HTR-8/SVneo (cell line): ENCODE measurements at regions not wholly inside any gene's neighbourhood (a gene's known extent, or its start where the extent isn't known, plus 50 kb on each side); places are given as distances from the start of the nearest gene placed in this dataset.

ENCODE experiments used
- DNase-seq: peaks from one replicate; pipeline ENCODE4 v3.0.0; 2011; ENCODE audit warnings: low spot score, mixed read lengths; ENCODE audit not compliant: insufficient read length
- FAIRE-seq: peaks from 2 replicates; lab custom pipeline; 2011; peaks lifted over from hg19 to GRCh38; lab: Jason Lieb, UNC

DNA sequence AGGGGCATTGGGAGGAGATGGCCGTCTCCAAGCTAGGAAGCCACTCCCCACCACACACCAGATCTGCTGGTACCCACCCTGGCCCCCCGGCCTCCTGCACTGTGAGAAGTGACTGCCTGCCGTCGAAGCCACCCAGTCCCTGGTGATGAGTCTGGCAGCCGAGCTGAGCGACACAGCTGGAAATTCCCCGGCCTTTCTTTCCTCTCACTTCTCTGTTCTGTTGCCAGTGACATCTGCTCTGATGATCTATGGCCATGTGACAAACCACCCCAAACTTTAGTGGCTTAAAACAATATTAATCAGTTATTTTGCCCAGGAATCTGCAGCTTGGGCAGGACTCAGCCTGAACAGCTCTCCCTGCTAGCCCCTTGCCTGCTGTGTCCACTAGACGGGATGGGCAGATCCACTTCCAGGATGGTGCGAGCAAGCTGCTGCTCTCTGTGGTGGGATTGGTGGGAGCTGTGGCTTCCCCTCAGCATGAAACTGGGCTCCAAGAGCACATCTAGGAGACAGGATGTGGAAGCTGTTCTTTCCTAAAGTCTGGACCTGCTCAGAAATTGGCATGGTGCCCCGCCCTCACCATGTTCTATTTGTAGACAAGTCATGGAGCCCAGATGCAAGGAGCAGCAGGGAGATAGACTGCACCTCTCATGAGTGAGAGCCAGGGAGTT, 211.2 kb downstream of the GADD45G start:
- DNase-seq: no peak
- no peak for FAIRE-seq

DNA sequence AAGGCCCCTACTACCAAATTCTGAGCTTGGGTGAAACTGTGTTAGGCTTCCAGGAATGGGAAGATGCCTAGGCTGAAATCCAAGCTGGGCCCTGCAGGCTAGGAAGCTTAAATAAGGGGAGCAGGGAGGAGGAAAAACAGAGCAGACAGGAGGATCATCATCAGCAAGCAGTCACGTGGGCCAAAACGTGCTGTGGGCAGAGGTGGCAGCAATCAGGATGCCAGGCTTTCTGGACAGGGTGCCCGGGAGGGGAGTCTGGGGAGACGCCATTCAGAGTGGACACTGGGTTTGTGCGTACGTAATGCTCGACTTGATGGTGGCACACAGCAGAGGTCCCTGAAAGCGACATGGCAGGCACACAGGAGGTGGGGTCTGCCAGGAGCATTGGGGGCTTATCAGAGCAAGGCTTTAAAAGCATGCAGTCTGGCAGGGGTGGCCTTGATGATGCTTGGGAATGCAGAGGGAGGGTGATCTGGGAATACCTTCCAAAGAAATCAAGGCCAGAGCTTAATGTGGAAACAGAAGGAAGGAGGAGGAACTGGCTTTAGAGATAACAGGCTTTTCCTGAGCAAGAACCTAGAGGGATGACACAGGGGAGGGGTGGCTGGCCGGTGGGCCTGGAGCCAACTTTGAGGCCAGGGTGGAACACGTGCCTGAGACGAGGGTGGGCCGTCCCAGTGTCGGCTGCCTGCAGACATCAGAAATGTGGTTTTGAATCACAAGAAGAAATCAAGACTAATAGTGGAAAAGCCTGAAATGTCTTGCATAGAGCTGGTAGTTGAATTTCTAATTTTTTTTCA, 212.5 kb downstream of the GADD45G start:
- FAIRE-seq (no peak), DNase-seq (no peak)

DNA sequence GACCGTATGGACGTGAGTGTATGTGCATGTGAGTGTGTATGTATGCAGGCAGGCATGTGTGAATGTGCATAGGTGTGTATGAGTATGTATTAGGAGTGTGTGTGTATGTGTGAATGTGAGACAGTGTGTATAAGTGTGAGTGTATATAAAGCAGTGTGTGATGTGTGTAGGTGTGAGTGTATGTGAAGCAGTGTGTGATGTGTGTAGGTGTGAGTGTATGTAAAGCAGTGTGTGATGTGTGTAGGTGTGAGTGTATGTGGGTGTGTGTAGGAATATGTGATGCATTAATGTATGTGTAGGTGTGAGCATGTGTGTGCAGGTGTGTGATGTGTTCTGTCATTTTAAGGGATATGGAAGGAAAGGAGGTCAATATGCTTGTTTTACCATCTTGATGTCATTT, 215.5 kb downstream of the GADD45G start:
- no peak for FAIRE-seq
- no peak for DNase-seq

DNA sequence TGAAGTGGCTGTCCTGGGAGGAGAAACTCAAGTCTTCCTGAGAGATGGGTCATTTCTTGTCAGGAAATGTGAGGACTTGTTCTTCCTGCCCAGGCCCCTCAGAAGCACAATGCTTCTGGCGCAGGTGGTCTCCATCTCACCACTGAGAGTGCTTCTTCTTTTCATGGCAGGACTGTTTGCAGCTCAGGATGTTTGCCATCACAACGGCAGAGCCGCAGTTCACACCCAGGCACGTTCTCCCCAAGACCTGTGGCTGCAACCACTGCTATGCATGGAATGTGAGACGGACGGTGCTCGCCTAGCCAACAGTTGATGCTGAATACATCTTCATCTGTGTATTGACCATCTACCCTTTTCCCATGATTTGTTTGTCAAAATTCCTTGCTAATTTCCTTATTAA, 216.3 kb downstream of the GADD45G start:
- FAIRE-seq (no peak), DNase-seq (peak; percentile 10)

DNA sequence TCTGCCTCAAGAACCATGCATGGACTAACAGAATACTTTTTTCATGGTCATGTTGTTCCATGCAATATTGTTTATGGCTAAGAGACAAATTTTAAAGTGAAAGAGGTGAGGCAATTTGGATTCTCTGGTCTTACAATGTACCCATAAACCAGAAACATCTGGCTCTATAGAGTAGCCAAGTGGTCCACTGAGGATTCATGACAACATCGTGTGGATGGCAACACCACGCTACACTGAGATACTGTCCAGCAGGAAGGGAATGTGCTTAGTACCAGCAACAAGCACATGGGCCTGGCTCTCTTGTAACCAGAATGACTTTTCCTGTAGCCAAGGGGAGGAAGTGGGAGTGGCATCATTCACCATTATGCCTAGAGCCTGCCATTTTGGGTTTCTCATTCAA, 218.2 kb downstream of the GADD45G start:
- DNase-seq: no peak
- no peak for FAIRE-seq

DNA sequence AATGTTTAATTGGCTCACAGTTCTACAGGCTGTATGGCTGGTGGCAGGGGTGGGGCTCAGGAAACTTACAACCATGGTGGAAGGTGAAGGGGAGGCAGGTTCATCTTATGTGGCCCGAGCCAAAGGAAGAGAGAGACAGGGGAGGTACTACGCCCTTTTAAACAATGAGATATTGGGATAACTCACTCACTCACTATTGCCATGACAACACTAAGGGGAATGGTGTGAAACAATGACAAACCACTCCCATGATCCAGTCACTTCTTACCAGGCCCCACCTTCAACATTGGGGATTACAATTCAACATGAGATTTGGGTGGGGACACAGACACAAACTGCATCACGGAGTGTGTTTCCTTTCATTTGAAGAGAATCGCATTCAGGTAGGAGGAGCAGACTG, 220.9 kb downstream of the GADD45G start:
- FAIRE-seq (no peak), DNase-seq (no peak)

DNA sequence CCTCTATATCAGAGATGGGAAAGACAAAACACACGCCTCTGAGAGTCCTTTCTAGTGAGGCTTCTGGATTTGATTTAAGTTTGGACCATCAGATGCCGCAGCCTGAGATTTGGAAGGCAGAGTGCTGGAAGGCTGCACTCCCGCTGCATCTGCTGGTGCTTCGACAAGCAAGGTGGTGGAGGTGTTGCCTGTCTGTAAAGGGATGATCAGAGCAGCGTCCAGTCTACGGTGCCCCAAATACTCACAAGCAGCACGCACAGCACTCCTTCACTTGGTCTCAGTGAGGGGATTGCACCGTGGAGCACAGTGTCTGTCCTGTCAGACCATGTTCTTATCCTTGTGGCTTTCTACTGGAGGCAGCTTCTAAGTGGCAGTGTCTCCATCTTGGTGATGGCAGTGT, 221.4 kb downstream of the GADD45G start:
- FAIRE-seq: no peak
- no peak for DNase-seq

DNA sequence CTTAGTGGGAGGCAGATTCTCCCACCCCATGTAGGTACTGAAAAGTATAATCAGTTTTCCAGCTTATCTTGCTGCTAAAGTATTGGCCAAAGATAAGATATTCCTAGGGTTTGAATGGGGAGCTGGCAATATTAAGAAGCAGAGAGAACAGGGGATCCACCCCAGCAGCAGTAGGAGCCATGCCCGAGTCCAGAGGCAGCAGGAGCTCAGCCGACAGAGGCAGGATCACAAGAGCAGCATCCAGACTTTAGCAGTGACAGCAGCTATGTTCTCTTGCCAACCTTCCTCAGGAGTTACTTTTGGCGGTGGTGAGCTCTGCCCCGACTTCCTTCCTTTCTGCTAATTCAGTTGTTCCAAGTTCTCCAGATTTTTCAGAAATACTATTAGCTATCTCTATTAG, 224.5 kb downstream of the GADD45G start:
- no peak for DNase-seq
- FAIRE-seq: no peak

DNA sequence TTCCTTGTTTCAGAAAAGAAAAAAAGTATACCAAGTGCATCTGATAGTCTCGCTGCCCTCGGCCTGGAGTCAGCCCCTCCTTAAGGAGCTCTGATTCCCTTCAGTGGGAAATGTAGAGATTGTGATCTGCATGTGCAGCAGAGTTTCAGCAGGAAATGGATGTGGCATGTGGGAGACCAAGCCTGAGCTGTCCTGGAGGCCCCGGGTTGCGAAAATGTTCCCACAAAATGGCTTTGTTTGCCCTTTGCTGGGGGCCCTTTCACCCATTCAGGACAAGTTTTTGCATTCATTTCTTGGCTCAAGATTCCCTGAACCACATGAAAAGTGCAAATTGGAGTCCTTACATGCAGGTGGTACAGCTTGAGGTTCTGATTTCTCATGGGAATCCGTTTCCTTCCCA, 230.9 kb downstream of the GADD45G start:
- FAIRE-seq: no peak

DNA sequence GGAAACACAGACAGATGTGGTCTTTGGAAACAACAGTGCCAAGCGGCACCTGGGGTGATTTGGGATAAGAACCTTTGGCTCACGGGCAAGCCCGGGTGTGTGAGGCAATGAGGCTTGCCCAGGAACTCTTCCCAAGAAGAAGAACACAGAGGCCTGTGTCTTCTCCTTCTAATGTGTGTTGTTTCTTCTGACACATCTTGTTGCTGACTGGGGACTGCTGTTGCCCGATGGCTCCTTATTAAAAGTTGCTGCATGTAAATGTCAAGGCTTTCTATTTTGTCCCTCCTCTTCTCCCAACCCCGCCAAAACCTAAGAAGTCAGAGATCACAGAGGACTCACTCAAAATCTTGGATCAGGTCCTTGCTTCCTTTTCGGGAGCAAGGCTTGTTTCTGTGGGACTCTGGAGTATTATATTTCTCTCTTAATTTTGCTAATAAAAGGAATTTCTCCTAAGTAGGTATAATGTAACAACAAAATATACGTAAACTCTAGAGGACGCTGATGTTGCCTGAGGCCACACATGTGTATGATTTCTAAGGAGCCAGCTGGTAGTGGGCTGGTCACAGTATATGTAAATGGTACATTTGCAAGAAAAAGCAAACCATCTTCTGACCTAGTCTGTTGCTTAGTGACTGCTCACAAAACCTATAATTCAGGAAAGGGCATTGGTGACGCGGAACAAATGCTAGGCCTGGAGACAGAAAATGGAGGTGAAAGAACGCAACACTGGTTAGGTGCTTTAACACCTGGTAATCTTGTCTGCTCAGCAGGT, 232.5 kb downstream of the GADD45G start:
- DNase-seq (no peak), FAIRE-seq (no peak)

More for the DNA sequence above, 230.9 kb downstream of the GADD45G start:
- DNase-seq: no peak

DNA sequence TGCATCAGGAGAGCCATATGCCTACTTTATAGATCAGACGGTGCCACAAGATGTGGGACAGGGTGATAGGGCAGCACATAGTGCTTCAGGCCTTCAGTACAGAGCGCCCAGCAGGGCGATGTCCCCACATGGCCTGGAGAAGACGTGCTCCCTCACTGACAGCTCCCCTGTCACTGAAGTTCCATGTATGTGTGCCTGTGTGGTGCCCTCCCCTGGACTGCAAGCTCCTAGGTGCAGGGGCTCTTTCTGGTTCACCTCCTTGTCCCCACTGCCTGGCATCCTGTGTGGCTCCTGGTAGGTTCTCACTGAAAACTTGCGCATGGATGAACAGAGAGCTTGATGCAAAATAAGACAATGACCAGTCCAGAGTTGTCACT, 233.1 kb downstream of the GADD45G start:
- FAIRE-seq (no peak), DNase-seq (no peak)

DNA sequence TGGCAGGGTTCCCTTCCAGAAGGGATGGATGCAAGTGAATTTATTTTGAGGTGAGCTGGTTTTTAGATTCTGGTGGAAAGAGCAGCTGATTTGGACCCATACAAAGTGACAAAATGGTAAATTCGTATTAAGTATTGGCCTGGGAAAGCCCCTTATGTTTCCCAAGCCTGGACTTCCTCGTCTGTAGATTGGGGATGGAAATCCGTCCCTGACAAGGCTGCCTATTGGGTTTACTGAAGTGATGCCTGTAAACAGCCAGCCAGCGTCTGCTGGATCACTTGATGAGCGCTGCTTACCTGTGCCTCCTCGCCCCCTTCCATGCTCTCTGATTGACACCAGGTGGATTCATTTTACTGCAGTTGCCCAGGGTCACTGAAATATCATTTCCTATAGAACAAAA, 233.8 kb downstream of the GADD45G start:
- DNase-seq: no peak
- no peak for FAIRE-seq

DNA sequence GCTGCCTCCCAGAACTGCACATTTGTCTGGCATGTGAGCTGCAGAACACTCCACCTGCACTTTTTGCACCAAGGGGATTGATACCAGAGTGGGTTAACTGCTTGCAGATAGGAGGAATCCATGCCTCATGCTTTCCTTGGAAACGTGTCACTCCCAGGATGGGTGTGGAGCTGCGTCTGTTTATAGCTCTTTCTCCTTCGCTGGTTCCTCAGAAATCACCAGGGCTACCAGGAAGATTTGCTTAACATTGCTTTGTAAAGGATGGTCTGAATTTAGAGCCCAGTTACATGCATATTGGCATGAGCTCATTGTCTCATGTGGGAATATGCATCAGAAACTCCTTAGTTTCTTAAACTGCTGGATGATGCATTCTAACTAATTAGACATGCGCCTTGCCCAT, 234.6 kb downstream of the GADD45G start:
- FAIRE-seq: no peak
- DNase-seq: no peak

DNA sequence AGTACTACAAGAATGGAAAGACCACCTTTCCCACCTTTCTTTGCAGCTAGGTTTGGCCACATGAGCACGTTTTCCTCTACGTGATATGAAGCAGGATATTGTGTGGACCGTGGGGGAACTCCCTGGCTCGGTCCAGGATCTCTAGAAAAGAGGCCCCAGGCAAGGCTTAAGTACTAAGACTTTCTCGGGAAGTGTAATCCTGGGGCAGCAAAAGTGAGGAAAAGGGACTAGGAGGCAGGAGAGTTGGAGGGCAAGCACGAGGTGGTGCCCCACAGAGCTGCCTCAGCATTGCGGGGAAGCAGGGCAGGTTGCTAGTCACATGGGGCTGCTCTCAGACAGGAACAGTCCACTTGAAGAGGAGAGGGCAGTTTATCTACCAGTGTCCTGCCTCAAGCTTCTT, 235.1 kb downstream of the GADD45G start:
- no peak for FAIRE-seq
- DNase-seq: no peak

DNA sequence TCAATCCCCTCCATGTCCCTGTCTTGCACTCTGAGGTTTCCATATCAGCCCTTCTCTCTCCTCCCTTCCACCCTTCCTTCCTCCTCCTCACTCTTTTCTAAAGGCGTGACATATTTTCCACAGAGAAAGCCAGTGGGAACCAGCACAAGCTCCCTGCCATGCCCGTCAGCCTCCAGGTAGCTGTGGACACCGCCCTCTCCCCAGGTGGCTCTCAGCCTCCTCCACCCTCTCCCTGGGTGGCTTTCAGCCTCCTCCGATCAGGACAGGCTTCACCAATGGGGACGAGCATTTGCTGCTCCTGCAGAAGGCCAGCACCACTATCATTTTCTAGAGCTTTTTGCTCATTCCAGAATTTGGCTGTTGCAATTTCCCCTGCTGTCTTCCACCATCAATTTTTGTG, 236.6 kb downstream of the GADD45G start:
- FAIRE-seq: no peak
- DNase-seq: no peak

DNA sequence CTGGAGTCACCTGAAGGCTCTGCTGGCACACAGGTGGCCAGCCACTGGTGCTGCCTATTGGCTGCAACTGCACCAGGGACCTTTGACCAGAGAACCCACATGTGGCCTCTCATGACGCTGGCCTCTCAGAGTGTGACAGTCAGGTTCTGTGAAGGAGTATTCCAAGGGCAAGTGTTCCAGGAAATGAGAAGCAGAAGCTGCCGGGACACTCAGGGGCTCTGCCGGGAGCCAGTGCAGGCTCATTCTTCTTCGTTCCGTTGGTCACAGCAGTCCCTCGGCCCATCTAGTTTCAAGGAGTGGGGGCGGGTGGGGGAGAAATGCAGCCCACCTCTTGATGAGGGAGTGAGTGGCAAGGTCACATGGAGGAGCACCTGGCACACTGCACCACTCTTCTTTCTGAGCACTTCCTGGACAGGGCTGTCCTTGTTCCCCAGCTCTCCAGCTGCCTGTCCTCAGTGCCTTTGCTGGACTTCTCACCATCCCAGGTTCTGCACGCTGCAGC, 237.5 kb downstream of the GADD45G start:
- FAIRE-seq (no peak), DNase-seq (no peak)

DNA sequence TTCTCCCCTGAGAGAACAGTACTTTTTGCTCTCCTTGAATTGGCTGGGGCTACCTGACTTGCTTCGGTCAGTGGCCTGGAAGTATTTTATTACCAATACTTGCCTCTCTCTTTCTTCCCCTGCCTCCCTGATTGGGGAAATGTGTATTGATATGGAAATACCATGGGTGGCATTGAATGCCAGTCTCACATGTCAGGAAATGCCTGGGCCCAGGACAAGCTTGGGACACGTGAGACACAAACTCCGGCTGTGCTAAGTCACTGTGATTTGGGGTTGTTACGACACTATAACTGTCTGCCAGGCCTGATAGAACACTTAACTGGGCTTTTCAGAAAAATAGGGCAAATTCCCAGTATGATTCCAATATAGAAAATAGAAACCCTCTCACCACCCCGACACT, 238.3 kb downstream of the GADD45G start:
- FAIRE-seq (no peak), DNase-seq (no peak)

DNA sequence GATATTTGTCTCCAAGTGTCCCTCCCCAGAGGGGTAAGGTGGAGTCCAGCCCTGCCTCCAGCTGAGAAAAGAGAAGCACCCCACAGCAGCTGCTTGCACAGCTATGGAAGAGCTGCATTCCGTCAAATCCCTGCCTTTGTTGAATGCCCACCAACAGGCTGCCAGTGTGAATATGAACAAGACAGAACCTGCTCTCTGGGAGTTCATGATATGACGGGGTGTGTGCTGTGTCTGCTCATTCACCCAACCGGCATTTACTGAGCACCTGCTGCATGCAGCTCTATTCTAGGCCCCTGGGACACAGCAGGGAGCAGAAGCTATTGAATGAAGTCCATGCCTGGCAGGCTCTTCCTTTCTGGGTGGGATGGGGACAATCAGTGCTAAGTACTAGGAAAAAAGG, 238.8 kb downstream of the GADD45G start:
- DNase-seq: no peak
- FAIRE-seq: no peak

DNA sequence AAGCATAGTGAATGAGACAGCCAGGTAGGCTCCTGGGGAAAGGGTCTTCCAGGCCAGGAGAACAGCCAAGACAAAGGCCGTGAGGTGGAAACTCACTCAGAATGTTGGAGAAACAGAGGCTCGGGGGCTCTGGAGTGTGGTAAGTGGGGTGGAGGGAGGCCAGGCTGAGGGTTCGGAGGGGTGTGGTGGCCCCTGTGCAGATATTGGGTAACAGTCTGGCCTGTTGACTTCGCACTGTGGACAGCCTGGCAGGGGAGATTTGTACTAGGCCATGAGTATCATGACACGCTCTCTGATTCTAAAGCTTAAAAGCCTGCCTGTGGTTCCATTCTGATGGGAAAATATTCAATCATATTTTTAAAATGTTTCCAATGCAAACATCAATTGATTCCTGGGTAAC, 239.3 kb downstream of the GADD45G start:
- FAIRE-seq: no peak
- DNase-seq: no peak

DNA sequence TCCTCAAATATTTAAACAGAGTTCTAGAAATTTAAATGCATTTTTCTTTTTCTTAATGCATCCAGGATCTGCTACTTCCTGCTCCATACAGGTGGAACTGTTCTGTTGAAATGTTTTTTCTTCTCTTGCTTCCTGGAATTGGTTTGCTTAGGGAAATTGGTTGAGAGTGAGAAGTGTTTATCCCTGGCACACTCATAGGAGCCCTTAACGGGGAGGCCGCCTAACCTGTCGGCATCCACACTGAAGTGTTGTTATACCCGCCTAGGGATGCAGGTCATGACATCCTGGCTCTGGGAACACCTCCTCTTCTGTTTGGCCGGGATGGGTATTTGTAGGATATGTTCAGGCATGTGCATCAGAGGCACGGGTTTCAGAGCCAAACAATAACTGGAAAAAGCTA, 239.7 kb downstream of the GADD45G start:
- DNase-seq: no peak
- FAIRE-seq: no peak

DNA sequence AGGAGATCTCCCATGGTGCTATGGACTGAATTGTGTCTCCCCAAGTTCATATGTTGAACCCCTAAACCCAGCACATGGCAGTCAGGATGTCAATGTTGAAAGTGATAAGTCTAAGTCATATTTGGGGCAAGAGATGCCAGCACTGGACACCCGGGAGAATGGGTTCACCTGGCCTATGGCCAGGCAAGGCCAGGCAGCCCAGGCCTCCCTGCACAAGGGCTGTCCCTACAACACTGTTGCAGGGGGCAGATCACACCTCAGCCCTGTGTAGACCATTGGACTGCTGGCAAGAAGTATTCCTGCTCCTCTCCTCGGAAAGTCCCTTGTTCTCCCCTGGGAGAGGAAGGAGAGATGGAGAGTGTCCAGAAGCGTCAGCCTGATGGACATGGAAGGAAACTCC, 240.5 kb downstream of the GADD45G start:
- no peak for DNase-seq
- FAIRE-seq: no peak
